NCI-H146 (cell line): ENCODE measurements at regions not wholly inside any gene's neighbourhood (a gene's known extent, or its start where the extent isn't known, plus 50 kb on each side); places are given as distances from the start of the nearest gene placed in this dataset.
"Not testable (repeated sequence)": the region's sequence is repeated elsewhere in the genome, so short reads cannot be mapped to it uniquely, and the experiment has no call there.

Source experiments
- DNase-seq: peaks from one replicate; lab custom pipeline; 2025; lab: John Stamatoyannopoulos, UW

DNA sequence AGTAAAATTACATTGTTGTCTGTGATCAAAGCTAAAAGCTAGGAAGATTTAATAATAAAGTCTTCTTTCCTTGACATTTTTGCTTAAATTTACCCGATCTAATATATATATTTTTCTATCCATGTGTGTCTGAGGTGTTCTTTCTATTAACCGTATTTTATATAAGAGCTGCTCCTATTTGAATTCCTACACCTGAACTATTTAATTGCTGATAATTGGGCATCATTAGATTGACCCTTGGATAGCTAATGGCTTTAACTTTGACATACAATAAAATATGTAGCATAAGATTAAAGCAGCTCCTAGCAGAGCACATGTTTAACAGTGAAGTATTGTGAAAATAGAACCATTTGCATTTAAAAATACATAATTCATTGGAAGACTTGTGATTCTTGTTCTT lies 792.7 kb downstream of the MAT2B start:
- no peak for DNase-seq

DNA sequence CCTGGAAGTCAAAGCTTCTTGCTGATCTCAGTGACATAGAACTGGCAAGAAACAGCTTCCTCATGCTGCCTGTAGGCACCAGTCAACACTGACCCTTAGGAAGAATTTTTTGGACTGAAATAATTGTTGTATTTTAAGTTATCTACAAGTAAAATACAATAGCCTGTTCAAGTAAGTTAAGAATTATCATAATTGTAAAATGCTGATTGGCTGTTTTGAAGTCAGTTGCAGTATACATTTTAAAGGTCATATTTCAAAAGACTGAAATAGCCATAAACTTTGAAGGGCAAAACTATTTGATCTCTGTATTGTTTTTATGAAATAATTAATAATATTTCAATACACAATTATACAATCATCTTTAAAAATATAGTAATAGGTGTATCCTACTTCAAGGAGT lies 794.9 kb downstream of the MAT2B start:
- no peak for DNase-seq

DNA sequence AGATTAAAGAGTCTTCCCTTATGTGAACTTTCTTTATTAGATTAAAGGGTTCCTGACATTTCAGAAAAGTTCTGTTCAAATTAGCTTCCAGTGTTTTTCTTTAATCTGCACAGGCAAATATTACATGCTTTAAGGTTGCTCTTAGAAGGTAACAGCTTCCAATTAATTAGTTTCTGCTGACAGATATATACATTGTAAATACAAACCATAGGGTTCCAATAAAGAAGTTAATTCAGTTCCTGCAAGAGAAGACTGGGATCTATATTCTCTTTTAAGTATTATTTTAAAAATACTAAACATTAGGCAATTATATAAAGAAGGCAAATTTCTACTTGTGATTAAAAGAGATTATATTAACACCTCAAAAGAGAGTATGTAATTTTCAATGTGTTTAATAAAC lies 795.7 kb downstream of the MAT2B start:
- DNase-seq, result no peak

- no peak for DNase-seq
These were observed 796.3 kb downstream of the MAT2B start for GRCh38 chr5:164301708-164302107.

DNA sequence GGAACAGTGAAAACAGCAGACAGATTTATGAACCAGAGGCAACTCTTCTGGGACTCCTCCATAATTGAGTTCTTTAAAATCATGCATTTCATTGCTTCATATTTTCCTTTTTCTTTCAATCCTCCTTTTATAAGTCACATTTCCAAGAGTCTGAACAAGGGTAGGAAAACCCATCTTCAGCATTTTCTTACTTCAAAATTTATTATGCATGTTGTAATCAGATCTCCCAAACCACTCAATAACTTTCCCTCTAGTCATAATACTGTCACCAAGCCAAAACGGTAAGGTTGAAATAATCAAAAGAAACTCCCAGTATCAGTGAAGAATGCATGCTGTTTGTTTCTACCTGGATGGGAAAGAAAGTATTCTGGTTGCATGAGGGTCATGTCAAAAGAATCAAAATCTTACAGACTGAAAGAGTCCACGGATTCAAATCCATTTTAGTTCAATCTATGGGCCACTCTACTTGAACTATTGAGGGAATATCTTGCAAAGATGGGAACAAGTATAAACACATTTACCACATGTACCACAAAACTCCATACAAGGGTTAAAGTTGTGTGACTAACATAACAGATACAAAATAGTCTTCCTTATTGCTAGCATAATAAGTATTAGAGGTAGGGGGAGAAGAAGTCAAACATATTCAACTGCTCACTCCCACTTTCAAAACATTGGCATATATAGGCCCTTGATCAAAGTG lies 797.3 kb downstream of the MAT2B start:
- DNase-seq, result no peak

DNA sequence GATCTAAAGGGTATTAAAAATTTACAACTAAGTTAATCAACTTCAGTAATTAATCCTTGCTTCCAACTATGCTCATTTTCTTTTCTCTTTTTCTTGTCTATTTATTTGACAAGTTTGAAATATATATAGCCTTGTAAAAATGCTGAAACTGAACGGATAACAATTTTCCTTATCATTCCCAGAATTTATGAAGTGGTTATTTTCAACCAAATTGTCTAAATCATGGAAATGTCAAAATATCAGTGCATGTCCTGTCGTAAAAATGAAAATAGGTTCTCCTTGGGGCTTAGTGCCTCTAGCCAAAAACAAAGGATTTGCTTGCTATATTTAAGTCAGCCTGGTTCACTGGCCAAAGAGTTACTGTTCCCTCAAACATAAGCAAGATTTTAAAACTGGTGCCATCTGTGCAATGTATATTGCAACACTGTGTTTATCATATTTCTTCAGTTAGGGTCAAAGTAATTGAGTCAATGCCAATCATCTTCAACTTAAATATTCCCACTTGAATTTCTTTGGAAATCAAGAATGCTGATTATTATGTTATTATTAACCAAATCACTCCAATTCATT lies 798.3 kb downstream of the MAT2B start:
- no peak for DNase-seq

GRCh38 chr5:164306662-164307061 lies 801.2 kb downstream of the MAT2B start:
- no peak for DNase-seq

- DNase-seq, result no peak
These were observed 807.4 kb downstream of the MAT2B start for GRCh38 chr5:164312801-164313200.

DNA sequence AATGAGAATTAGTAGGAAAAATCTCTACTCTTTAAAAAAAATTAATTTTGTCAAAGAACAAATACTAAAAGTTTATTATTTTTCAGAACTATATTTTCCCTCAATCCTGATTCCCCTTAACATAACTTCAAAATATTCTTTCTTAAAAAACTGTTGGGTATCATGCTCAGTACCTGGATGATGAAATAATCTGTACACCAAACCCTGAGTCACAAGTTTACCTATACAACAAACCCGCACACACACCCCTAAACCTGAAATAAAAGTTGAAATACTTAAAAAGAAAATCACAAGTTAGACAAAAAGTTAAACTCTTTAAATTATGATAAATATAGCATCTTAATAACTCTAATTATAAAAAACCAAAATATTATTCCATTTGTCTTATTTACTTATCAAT lies 812.3 kb downstream of the MAT2B start:
- no peak for DNase-seq

- no peak for DNase-seq
These were observed 813.7 kb downstream of the MAT2B start for GRCh38 chr5:164319161-164319560.

- no peak for DNase-seq
These were observed 818.8 kb downstream of the MAT2B start for GRCh38 chr5:164324239-164324638.

GRCh38 chr5:164326219-164326618 lies 820.8 kb downstream of the MAT2B start:
- no peak for DNase-seq

DNA sequence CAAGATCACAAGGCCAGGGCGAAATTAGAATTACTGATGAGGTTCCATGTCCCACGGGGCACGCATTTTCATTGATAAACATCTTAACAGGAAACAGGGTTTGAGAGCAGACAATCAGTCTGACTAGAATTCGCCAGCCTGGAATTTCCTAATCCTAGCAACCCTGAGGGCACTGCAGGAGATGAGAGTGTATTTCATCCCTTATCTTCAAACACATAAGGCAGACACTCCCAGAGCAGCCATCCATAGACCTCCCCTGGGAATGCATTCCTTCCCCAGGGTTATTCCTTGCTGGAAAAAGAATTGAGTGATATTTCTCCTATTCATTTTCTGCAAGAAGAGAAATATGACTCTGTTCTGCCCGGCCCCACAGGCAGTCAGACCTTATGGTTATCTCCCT lies 821.7 kb downstream of the MAT2B start:
- not testable (repeated sequence) for DNase-seq

- DNase-seq, result no peak
These were observed 827.2 kb downstream of the MAT2B start for GRCh38 chr5:164332349-164333196.

GRCh38 chr5:164335837-164336236 lies 830.4 kb downstream of the MAT2B start:
- no peak for DNase-seq

DNA sequence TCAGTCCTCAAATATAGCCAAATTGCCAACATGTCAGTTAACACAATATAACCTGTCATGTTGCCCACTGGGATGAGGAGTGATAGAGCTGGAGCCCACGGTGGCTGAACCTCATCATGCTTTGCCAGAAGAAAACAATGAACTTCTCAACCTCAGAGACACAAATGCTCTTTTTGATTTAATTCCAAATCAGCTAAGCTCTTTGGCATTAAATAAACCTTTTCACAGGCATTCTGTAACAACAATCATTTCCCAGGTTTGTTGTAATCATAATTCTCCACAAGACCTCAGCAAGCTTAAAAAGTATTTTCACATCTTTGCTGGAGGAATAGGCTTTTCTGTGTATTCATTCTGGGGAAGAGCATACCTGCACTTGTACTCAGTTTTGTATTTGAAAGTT lies 830.9 kb downstream of the MAT2B start:
- DNase-seq, result no peak

GRCh38 chr5:164336906-164337305 lies 831.5 kb downstream of the MAT2B start:
- DNase-seq, result no peak

- no peak for DNase-seq
These were observed 835.7 kb downstream of the MAT2B start for GRCh38 chr5:164341056-164341619.

GRCh38 chr5:164345173-164345849 lies 839.9 kb downstream of the MAT2B start:
- DNase-seq, result peak; percentile 22

GRCh38 chr5:164345853-164346252 lies 840.4 kb downstream of the MAT2B start:
- no peak for DNase-seq

DNA sequence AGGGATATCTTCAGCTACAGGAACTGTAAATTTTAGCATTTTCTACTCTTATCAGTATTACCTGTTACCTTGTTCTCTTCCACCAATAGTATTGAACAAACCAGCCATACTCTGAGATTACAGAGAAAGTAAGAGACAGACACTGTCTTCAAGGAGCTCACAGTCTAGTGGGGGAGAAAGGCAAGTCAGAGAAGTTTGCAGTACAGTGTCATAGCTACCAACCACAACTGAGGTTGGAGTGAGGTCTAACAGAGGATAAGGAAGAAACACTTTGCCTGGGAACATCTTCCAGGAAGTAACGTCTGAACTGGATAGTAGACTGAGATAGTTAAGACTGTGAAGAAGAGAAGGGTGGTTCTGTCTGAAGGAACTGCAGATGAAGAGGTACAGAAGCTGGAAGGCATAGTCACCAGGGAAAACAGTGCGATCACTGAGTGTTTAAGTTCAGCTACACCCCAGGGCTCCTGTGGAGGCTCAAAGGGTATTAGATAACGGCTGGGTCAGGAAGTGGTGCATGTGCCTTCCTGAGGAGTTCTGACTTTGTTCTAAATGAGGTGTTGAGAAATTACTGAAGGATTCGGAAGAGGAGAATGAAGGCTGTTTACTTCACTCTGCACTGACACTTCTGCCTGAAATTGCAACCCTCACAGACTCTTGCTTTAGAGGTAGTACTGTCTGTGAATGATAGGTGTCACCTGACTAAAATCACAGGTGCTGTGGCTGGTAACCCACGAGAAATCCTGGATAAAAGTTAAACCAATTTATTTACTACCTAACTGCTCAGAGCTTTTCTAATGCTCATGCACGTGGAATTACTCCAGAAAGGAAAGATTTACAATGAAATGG lies 841.6 kb downstream of the MAT2B start:
- DNase-seq, result no peak
